LHCN-M2 (cell line): ENCODE measurements at regions not wholly inside any gene's neighbourhood (a gene's known extent, or its start where the extent isn't known, plus 50 kb on each side); places are given as distances from the start of the nearest gene placed in this dataset.
A peak's percentile ranks its signal among the peaks of the same experiment; 100 is the strongest.
"Not testable (repeated sequence)": the region's sequence is repeated elsewhere in the genome, so short reads cannot be mapped to it uniquely, and the experiment has no call there.

Experiments used
- DNase-seq: peaks from one replicate; pipeline ENCODE4 v3.0.0-alpha.2; 2012; ENCODE audit warnings: low read depth

GRCh38 chr9:108047777-108048176 lies 558.2 kb upstream of the KLF4 start:
- not testable (repeated sequence) for DNase-seq

GRCh38 chr9:108047264-108047663 lies 557.7 kb upstream of the KLF4 start:
- DNase-seq = no peak

GRCh38 chr9:108045851-108046250 lies 556.3 kb upstream of the KLF4 start:
- no peak for DNase-seq

GRCh38 chr9:108043585-108043984 lies 554.0 kb upstream of the KLF4 start:
- DNase-seq = peak; percentile 32

- DNase-seq = peak; percentile 86
Observed at GRCh38 chr9:108041551-108041950, 552.0 kb upstream of the KLF4 start.

GRCh38 chr9:108040783-108041182 lies 551.2 kb upstream of the KLF4 start:
- peak; percentile 76 for DNase-seq

GRCh38 chr9:108039493-108039892 lies 549.9 kb upstream of the KLF4 start:
- no peak for DNase-seq

GRCh38 chr9:108039012-108039411 lies 549.4 kb upstream of the KLF4 start:
- DNase-seq = no peak

GRCh38 chr9:108035487-108035886 lies 545.9 kb upstream of the KLF4 start:
- DNase-seq = no peak

- peak; percentile 19 for DNase-seq
Observed at GRCh38 chr9:108033976-108034964, 544.7 kb upstream of the KLF4 start.

- DNase-seq = not testable (repeated sequence)
Observed at GRCh38 chr9:108032079-108032478, 542.5 kb upstream of the KLF4 start.

- DNase-seq = not testable (repeated sequence)
Observed at GRCh38 chr9:108031221-108031620, 541.7 kb upstream of the KLF4 start.

GRCh38 chr9:108026718-108027117 lies 537.1 kb upstream of the KLF4 start:
- not testable (repeated sequence) for DNase-seq

GRCh38 chr9:108024604-108025003 lies 535.0 kb upstream of the KLF4 start:
- no peak for DNase-seq

- DNase-seq = peak; percentile 12
Observed at GRCh38 chr9:108022246-108022935, 532.8 kb upstream of the KLF4 start.

GRCh38 chr9:108021096-108021710 lies 531.6 kb upstream of the KLF4 start:
- no peak for DNase-seq

GRCh38 chr9:108019821-108020220 lies 530.3 kb upstream of the KLF4 start:
- no peak for DNase-seq

GRCh38 chr9:108017671-108018070 lies 528.1 kb upstream of the KLF4 start:
- DNase-seq = no peak

GRCh38 chr9:108016446-108016845 lies 526.9 kb upstream of the KLF4 start:
- no peak for DNase-seq

GRCh38 chr9:108015690-108016089 lies 526.1 kb upstream of the KLF4 start:
- no peak for DNase-seq

- DNase-seq = no peak
Observed at GRCh38 chr9:108014353-108014752, 524.8 kb upstream of the KLF4 start.
